MG63 (cell line): ENCODE measurements at regions not wholly inside any gene's neighbourhood (a gene's known extent, or its start where the extent isn't known, plus 50 kb on each side); places are given as distances from the start of the nearest gene placed in this dataset.
A peak's percentile ranks its signal among the peaks of the same experiment; 100 is the strongest.
"Not testable (repeated sequence)": the region's sequence is repeated elsewhere in the genome, so short reads cannot be mapped to it uniquely, and the experiment has no call there.

Source experiments
- DNase-seq: peaks from one replicate; pipeline ENCODE4 v3.0.0-alpha.2; 2020
- H3K27me3 ChIP-seq: fragments of 250-450 bp; sonication (Bioruptor Pico); 2 replicates; pipeline ENCODE4 v1.5.1; 2020; ENCODE audit warnings: mild to moderate bottlenecking, moderate library complexity
- H3K36me3 ChIP-seq: fragments of 250-450 bp; sonication (Bioruptor Pico); 2 replicates; pipeline ENCODE4 v1.5.1; 2020; ENCODE audit warnings: mild to moderate bottlenecking, moderate library complexity
- H3K4me3 ChIP-seq: fragments of 250-450 bp; sonication (Bioruptor Pico); 2 replicates; pipeline ENCODE4 v1.5.1; 2020; ENCODE audit warnings: mild to moderate bottlenecking, moderate library complexity
- H3K9me3 ChIP-seq: fragments of 250-450 bp; sonication (Bioruptor Pico); 2 replicates; pipeline ENCODE4 v1.5.1; 2020; ENCODE audit warnings: mild to moderate bottlenecking, moderate library complexity

- Histone ChIP-seq H3K9me3 (no peaks in the 10 kb centered on the region), H3K4me3 (no peak overlapping the region), H3K27me3 (no peaks in the 10 kb centered on the region), H3K36me3 (no peaks in the 10 kb centered on the region)
- DNase-seq: no peak
Measured at GRCh38 chr12:58747533-58747932, 172.8 kb downstream of the LRIG3 start.

- Histone ChIP-seq H3K4me3 (no peak overlapping the region), H3K27me3 (no peaks in the 10 kb centered on the region), H3K9me3 (no peaks in the 10 kb centered on the region), H3K36me3 (no peaks in the 10 kb centered on the region)
- peak; percentile 74 for DNase-seq
Measured at GRCh38 chr12:58750484-58750883, 169.8 kb downstream of the LRIG3 start.

- Histone ChIP-seq H3K9me3 (peaks cover 3% of the 10 kb centered on the region), H3K4me3 (no peak overlapping the region), H3K36me3 (no peaks in the 10 kb centered on the region), H3K27me3 (no peaks in the 10 kb centered on the region)
- DNase-seq: peak; percentile 33
Measured at GRCh38 chr12:58757422-58757821, 162.9 kb downstream of the LRIG3 start.

GRCh38 chr12:58759745-58760144 lies 160.6 kb downstream of the LRIG3 start:
- not testable (repeated sequence) for H3K9me3 ChIP-seq, H3K4me3 ChIP-seq, H3K36me3 ChIP-seq, DNase-seq, H3K27me3 ChIP-seq

- Histone ChIP-seq H3K36me3 (no peaks in the 10 kb centered on the region), H3K9me3 (peaks cover 3% of the 10 kb centered on the region), H3K27me3 (no peaks in the 10 kb centered on the region), H3K4me3 (no peak overlapping the region)
- no peak for DNase-seq
Measured at GRCh38 chr12:58761308-58761707, 159.0 kb downstream of the LRIG3 start.

GRCh38 chr12:58764100-58764953 lies 156.0 kb downstream of the LRIG3 start:
- Histone ChIP-seq H3K9me3 (no peaks in the 10 kb centered on the region), H3K27me3 (no peaks in the 10 kb centered on the region), H3K36me3 (no peaks in the 10 kb centered on the region), H3K4me3 (no peak overlapping the region)
- no peak for DNase-seq

GRCh38 chr12:58765076-58765475 lies 155.2 kb downstream of the LRIG3 start:
- no peaks in the 10 kb centered on the region for H3K9me3 ChIP-seq
- no peak overlapping the region for H3K4me3 ChIP-seq
- H3K27me3 ChIP-seq: no peaks in the 10 kb centered on the region
- H3K36me3 ChIP-seq: no peaks in the 10 kb centered on the region
- DNase-seq: no peak

- H3K9me3 ChIP-seq: no peaks in the 10 kb centered on the region
- H3K36me3 ChIP-seq: no peaks in the 10 kb centered on the region
- DNase-seq: no peak
- no peak overlapping the region for H3K4me3 ChIP-seq
- H3K27me3 ChIP-seq: no peaks in the 10 kb centered on the region
Measured at GRCh38 chr12:58765653-58766512, 154.4 kb downstream of the LRIG3 start.

- Histone ChIP-seq H3K4me3 (no peak overlapping the region), H3K36me3 (no peaks in the 10 kb centered on the region), H3K27me3 (no peaks in the 10 kb centered on the region), H3K9me3 (no peaks in the 10 kb centered on the region; the same call in 1 of the 2 replicates)
- no peak for DNase-seq
Measured at GRCh38 chr12:58766513-58766870, 153.8 kb downstream of the LRIG3 start.

GRCh38 chr12:58767496-58767895 lies 152.8 kb downstream of the LRIG3 start:
- no peaks in the 10 kb centered on the region for H3K36me3 ChIP-seq
- no peaks in the 10 kb centered on the region for H3K27me3 ChIP-seq
- DNase-seq: no peak
- no peak overlapping the region for H3K4me3 ChIP-seq
- no peaks in the 10 kb centered on the region; the same call in 1 of the 2 replicates for H3K9me3 ChIP-seq

- no peak overlapping the region for H3K4me3 ChIP-seq
- no peaks in the 10 kb centered on the region; the same call in 1 of the 2 replicates for H3K9me3 ChIP-seq
- H3K27me3 ChIP-seq: no peaks in the 10 kb centered on the region
- no peaks in the 10 kb centered on the region for H3K36me3 ChIP-seq
- DNase-seq: no peak
Measured at GRCh38 chr12:58773986-58774385, 146.3 kb downstream of the LRIG3 start.

GRCh38 chr12:58774731-58775130 lies 145.6 kb downstream of the LRIG3 start:
- Histone ChIP-seq H3K4me3 (no peak overlapping the region), H3K9me3 (no peaks in the 10 kb centered on the region; the same call in 1 of the 2 replicates), H3K36me3 (no peaks in the 10 kb centered on the region), H3K27me3 (no peaks in the 10 kb centered on the region)
- DNase-seq: no peak

- DNase-seq: no peak
- H3K27me3 ChIP-seq: no peaks in the 10 kb centered on the region
- H3K36me3 ChIP-seq: no peaks in the 10 kb centered on the region
- no peaks in the 10 kb centered on the region; the same call in 1 of the 2 replicates for H3K9me3 ChIP-seq
- no peak overlapping the region for H3K4me3 ChIP-seq
Measured at GRCh38 chr12:58775396-58775795, 144.9 kb downstream of the LRIG3 start.

- H3K36me3 ChIP-seq: no peaks in the 10 kb centered on the region
- no peaks in the 10 kb centered on the region for H3K27me3 ChIP-seq
- no peak overlapping the region for H3K4me3 ChIP-seq
- H3K9me3 ChIP-seq: no peaks in the 10 kb centered on the region; the same call in 1 of the 2 replicates
- DNase-seq: no peak
Measured at GRCh38 chr12:58776144-58776543, 144.2 kb downstream of the LRIG3 start.

- no peak for DNase-seq
- H3K9me3 ChIP-seq: no peaks in the 10 kb centered on the region
- no peak overlapping the region for H3K4me3 ChIP-seq
- H3K36me3 ChIP-seq: no peaks in the 10 kb centered on the region
- H3K27me3 ChIP-seq: no peaks in the 10 kb centered on the region
Measured at GRCh38 chr12:58777815-58778214, 142.5 kb downstream of the LRIG3 start.

- no peaks in the 10 kb centered on the region; the same call in 1 of the 2 replicates for H3K9me3 ChIP-seq
- no peaks in the 10 kb centered on the region for H3K27me3 ChIP-seq
- no peaks in the 10 kb centered on the region for H3K36me3 ChIP-seq
- DNase-seq: no peak
- no peak overlapping the region for H3K4me3 ChIP-seq
Measured at GRCh38 chr12:58781609-58782008, 138.7 kb downstream of the LRIG3 start.

- Histone ChIP-seq H3K36me3 (no peaks in the 10 kb centered on the region), H3K27me3 (no peaks in the 10 kb centered on the region), H3K4me3 (no peak overlapping the region), H3K9me3 (no peaks in the 10 kb centered on the region; the same call in 1 of the 2 replicates)
- no peak for DNase-seq
Measured at GRCh38 chr12:58787021-58787760, 133.1 kb downstream of the LRIG3 start.
